ENCODE measurements at regions not wholly inside any gene's neighbourhood (a gene's known extent, or its start where the extent isn't known, plus 50 kb on each side); places are given as distances from the start of the nearest gene placed in this dataset.
"Not testable (repeated sequence)": the region's sequence is repeated elsewhere in the genome, so short reads cannot be mapped to it uniquely, and the experiment has no call there.

GRCh38 chr1:817071-817599 is 106.6 kb upstream of the SAMD11 start:
- DNase-seq, result not testable (repeated sequence)

- not testable (repeated sequence) for DNase-seq
These were observed 105.8 kb upstream of the SAMD11 start for GRCh38 chr1:817658-818617.

DNA sequence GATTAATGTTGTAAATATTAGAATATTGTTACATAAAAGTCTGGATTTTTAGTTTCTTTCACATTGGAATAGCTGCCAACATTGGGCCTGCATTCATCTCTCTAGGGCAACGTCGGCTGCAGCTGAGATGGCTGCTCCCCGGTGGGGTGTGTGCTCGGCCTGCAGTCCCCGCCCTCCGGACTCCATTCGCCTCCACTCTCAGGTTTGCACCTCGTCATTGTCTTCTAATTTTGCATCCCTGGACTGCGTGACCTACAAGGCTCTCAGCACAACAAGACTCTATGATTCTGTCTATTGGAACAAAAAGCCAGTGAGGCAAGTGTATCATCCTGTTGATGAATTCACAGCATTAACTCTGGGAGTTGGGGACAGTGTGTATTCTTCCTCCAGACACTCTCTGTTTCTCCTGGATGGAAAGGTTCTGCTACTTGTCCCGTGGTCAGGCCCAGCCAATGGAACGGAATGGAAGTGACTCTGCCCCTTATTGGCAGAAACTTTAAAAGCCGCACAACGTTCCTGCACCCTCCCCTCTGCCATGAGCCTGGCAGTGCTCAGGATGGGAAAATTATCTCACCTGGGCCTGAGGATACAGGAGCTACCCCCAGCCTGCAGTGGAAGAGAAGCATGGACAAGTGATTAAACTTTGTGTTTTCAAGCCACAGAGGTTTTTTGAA is 105.0 kb upstream of the SAMD11 start:
- no peak for DNase-seq

GRCh38 chr1:820962-821361 is 102.8 kb upstream of the SAMD11 start:
- no peak for DNase-seq

DNA sequence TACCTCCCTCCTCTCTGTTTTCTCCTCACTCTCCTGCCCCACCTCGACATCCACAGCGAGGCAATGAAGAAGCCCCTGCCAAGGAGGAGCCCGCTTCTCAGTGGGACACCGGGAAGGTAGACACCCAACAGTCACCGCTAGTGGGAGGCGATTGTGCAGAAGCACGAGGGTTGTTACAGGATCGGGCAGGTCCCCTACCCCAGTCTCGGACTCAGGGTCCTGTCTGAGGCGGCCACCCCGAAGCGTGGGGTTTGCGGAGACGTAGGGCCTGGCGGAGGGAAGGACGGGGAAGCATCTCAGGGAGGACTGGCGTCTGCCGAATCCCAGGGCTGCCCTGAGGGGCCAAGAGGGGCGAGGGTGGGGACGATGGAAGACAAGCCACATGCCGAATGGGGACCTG is 96.9 kb upstream of the SAMD11 start:
- not testable (repeated sequence) for DNase-seq

GRCh38 chr1:827211-828063 is 96.3 kb upstream of the SAMD11 start:
- peak; percentile 99 for DNase-seq

DNA sequence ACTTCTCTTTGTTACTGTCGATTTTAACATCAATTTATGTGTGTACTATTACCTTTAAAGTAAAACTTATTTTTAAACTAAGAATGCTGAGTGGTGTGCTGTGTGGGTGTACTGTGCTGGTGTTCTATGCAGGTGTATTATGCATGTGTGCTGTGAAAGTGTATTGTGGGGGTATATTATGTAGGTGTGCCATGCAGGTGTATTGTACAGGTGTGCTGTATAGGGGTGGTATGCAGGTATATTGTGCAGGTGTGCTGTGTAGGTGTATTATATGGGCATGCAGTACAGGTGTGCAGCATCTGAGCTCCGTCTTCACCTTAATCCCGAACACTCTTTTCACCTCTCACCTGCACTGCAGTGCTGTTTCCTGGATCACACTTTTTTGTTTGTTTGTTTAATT is 94.4 kb upstream of the SAMD11 start:
- DNase-seq, result not testable (repeated sequence)

DNA sequence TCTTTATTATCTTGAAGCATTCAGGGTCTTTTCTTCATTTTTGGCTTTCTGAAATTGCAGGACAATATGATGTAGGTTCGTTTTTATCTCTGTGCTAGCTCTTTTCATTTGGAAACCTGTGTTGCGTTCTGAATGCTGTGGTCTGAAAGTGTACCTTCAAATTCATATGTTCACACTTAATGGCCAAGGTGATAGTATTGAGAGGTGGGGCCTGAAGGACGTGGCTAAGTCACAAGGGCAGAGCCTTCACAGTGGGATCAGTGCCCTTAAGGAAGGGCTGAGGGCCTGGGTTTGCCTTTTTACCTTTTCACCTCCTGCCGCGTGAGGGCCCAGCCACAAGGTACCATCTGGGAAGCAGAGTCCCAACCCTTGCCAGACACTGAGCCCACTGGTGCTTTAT is 93.8 kb upstream of the SAMD11 start:
- not testable (repeated sequence) for DNase-seq

- DNase-seq, result not testable (repeated sequence)
These were observed 93.0 kb upstream of the SAMD11 start for GRCh38 chr1:830750-831149.

DNA sequence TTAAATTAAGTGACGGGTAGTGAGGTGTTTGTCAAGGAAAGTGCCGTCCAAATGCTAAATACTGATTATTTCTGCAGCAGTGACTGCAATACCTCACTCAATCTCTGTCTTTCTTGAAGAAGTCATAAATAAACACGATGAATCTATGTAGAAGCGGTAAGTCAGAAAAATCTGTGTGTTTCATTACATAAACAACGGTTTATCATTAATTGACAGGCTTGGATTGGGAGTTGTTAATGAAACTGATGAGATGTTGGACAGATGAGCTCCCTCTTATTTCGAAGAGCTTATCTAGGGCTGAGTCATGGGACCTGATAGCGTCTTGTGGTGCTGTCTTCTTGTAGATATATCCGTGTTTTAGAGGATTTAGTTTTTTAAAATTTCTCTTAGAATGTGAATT is 92.2 kb upstream of the SAMD11 start:
- DNase-seq, result no peak

DNA sequence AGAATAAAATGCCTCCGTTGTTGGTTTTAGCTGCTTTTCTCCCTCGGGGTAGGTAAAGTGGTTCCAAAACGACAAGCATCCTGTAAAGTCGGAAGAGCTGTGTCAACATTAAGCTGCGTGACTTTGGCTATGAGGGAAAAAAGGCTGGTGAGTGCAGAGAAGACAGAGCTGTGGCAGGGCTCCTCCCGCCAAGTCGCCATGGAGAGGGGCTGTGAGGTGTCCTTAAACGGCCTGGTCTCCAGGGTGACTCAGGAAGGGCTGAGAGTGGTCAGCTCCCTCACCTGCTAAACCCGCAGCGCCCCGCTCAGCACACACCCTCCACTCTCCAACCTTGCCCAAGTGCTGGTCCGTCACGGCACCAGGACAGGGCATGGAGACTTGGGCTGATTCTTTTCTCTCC is 91.6 kb upstream of the SAMD11 start:
- no peak for DNase-seq

DNA sequence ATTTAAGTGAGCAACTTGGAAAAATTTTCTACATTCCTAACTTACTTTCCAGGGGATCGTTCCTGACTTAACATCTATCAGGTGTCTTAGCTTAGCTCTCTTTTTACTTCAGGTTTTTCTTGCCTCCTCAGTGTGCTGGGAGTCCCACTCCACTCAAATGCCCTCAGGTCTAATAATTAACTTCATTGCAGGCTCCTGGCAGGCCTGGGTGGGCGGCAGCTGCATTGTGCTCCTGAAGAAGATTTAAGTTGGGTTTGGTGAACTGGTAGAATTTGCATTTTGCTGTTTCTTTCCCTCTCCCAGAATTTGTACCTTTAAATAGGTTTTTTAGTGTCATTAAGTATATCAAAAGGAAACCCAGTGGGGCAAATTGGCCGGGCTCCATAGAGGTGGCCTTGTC is 90.5 kb upstream of the SAMD11 start:
- not testable (repeated sequence) for DNase-seq

GRCh38 chr1:835509-835908 is 88.2 kb upstream of the SAMD11 start:
- not testable (repeated sequence) for DNase-seq

DNA sequence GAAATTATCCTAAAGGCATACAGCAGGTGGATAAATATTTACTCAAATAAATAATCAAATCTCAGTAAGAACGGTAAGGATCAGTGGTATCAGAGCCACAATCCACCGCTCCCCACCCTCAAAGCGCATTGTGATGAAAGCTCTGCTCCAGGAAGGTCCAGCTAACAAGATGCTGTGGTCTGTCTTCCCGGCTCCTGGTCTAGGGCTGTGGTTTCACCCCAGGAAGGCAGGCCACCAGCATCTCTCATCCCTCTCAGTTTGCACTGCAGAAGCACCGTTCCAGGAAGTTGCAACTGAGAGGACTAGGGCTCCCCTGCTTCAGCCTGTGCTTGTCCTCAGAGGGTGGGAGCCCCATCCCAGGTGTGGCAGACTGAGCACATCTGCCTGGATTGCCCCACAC is 86.1 kb upstream of the SAMD11 start:
- DNase-seq, result not testable (repeated sequence)

DNA sequence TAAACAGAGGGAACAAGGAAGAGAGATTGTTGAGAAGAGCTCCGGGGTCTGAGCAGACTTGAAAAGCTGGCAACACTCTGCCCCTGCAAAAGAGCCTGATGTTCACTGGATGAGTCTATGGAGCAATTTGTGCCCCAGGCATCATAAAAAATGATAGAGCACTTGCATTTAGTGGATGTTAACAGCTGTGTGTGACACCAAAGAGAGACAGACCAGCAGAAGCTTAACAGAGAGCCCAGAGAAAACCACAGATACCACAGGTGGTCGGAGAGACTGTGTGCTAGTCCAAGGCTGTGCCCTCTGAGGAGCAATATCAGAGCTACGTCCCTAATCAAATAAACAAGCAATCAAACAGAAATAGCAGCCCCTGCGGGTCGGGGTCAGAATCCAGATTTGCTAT is 85.4 kb upstream of the SAMD11 start:
- not testable (repeated sequence) for DNase-seq

DNA sequence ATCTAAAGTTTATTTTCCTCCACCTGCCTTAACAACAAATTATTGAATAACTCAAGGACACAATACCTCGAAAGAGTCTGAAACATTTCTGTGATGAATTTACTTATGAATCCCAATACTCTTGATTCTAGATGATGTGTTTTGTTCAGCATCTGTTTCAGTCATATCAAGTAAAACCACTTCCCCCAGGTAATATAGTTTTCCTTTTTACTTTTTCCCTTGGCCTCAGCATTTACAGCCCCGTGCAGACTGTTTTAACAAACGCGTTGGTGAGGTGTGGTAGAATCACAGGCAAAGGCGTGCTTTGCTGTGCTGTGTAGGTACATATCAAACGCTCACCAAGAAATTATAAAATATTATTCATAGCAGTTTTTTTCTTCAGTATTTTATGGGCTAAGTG is 83.1 kb upstream of the SAMD11 start:
- DNase-seq, result not testable (repeated sequence)

- DNase-seq, result not testable (repeated sequence)
These were observed 81.9 kb upstream of the SAMD11 start for GRCh38 chr1:841671-842425.

- DNase-seq, result not testable (repeated sequence)
These were observed 80.9 kb upstream of the SAMD11 start for GRCh38 chr1:842799-843198.

- DNase-seq, result not testable (repeated sequence)
These were observed 79.8 kb upstream of the SAMD11 start for GRCh38 chr1:843946-844345.

GRCh38 chr1:844472-845026 is 79.2 kb upstream of the SAMD11 start:
- peak; percentile 24 to 28 for DNase-seq

DNA sequence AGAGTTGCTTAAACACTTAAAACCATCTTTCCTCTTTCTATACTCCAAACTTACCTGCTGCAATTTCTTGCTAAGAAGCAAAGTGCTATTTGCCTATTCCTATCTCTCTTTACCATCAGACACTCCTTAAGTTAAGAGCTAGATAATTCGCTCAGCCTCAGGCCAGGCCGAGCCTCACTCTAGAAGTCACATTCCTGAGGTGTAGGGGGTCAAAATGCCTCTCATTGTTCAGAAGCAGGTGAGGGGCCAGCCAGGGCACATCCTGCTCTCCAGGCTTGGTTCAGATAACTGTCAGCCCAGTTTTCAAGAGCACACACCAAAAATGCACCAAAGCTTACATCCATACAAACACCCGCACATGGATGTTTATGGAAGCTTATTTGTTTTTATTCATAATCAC is 78.1 kb upstream of the SAMD11 start:
- not testable (repeated sequence) for DNase-seq

GRCh38 chr1:849873-850272 is 73.8 kb upstream of the SAMD11 start:
- not testable (repeated sequence) for DNase-seq

Data from activated CD4-positive, alpha-beta T cell treated with anti-CD3 and anti-CD28 coated beads, Interleukin-2, amount 50 U/mL, for 48 hours (primary cell).